Inferior parietal cortex (tissue), 1 donor: ENCODE measurements at regions not wholly inside any gene's neighbourhood (a gene's known extent, or its start where the extent isn't known, plus 50 kb on each side); places are given as distances from the start of the nearest gene placed in this dataset.

Source experiments
- DNase-seq: peaks from one replicate; pipeline ENCODE4 v3.0.0-alpha.2; 2016; ENCODE audit errors: extremely low spot score

DNA sequence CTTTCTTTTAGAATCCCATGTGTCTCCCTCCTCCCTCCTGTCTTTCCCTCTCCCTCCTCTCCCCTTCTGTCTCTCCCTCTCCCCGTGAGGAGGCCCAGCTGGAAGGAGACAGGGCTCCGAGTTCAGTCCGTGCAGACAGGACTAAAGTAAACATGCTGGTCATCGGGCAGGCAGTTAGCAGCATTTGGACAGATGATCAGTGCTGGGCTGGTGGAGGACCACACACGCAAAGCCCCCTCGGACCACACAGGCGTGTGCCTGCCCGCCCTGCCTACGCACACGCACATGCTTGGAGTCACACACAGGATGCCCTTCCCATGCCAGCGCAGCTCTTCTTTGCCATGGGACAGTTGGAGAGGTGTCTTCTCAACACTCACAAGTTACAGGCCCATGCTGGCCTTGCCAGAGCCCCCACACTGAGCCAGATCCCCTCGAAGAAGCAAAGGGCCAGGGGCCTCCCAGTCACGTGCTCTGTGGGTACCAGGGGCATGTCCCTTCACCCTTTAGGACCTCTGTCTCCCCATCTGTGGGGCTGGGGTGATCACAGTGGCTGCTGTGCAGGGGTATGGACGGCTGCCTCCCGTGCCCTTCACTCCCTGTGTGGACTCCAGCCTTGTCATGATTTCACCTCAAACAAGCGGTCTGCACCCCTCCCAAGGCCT lies 215.7 kb upstream of the FOXF1 start:
- no peak for DNase-seq

- DNase-seq = no peak
These were observed 214.1 kb upstream of the FOXF1 start for GRCh38 chr16:86296256-86296655.

- no peak for DNase-seq
These were observed 212.9 kb upstream of the FOXF1 start for GRCh38 chr16:86297391-86297790.

GRCh38 chr16:86297866-86298757 lies 212.2 kb upstream of the FOXF1 start:
- no peak for DNase-seq

DNA sequence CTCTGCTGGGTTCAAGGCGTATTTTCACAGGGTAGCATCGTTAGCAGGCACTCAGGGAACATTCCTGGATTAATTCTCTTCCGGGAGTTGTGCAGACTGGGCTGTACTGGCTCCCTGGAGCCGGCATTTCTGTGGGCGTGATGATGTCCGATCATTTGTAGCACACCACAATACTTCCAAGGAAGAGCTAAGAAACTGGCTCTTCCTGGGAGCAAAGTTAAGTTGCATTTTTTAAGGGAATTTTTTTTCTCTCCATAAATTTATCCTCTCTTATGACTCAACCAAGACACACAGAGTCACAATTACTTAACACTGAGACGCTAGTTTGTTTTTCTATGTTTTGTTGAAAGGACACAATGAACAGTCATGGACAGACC lies 211.6 kb upstream of the FOXF1 start:
- no peak for DNase-seq

DNA sequence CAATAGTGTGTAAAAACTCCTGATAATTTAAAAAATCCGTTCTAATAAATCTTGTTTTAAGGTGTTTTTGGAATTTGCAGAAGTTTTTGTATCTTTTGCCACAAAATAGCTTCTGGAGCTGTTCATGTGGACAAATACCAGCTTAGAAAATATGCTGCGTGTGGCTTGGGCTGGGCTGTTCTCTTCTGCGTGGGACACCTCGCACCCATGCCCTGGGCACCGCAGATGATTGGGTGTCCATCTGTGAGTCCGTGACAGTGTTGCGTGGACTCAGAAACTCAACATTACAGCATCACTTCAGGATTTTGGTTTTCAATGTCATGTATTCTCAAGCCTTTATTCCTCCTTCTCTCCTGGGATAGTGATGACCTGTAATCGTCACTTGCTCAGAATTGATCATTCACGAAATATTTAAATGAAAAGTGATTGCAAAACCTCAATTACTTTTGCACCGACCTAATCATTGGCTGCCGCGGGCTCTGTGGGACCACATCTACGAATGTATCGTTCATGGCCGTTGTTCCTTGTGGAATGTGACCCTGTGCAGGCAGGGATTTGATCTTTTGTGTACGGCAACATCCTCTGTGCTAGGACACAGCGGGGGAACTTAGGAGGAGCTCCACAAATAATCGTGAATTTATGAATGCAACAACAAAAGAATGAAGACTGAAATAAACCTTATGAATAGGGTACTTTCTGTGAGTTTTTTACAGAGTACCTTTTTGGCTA lies 210.3 kb upstream of the FOXF1 start:
- DNase-seq = no peak

DNA sequence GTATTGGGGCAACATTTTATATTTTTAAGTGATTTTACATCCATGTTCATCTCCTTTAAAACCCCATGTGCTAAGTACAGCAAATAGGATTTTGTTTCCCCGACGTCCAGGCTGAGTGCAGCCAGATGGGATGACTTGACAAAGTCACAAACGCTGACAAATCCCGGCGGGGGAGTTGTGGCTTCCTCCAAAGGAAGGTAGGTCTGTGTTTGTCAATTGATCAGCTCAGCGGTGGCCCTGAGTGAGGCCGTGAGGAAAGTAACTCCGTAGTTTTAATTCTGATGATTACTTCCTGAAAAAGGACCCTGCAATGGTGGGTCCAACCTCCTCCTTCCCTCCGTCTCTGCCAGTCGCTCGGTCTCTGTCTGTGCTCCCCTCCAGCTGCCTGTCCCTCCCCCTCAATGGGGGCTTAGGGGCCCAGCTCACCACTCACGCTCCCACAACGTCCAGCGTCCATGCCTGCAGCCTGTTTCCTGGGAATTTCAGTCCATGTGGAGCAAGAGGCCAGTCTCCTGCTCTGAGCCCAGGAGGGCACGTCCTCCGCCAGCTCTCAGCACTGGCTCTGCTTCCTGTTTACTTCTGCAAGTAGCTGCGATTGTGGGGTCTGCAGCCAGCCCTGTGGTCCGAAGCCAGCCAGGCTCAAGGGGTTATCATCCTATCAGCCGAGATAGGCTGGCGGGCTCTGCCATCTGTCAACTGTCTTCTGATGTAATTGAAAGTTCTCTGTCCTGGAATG lies 209.4 kb upstream of the FOXF1 start:
- no peak for DNase-seq

- DNase-seq = no peak
These were observed 207.8 kb upstream of the FOXF1 start for GRCh38 chr16:86302421-86303109.

DNA sequence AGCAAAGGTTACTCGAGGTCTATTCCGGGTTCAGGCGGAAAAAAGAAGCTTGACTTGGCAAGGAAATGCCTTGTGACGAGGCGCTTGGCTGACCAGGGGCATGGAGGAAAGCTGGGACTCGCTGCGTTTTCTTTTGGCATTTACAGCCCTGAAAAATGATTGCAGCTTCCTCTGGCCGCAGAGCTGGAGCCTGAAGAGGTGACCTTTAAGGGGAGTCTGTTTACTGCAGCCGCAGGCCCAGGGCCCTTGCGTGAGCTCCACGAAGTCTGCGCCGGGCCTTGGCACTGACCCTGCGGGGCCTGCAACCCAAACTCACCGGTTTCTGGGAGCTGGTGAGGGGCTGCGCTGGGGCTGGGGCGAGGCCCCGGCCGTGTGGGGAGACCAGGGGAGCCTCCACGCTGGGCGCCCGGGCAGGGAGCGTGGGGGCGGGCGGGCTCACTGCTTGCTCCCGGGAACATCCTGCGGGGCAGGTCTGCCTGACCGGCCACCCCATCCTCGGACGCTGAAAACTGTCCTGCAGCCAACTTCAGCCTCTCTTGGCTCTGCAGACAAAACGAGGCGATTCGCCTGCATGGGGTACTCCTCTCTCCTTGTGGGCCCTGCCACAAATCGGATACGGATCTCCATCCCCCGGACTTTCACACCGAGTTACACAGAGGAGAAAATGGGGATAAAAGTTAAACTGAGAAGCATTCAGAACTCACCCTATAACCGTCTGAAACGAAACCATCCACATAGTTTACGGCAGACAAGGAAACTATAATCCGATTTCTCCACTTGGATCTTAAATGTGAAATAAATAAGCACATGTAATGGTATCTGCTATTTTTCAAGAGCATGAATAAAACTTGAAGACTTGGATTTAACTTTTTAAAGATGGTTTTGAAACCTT lies 206.3 kb upstream of the FOXF1 start:
- no peak for DNase-seq

GRCh38 chr16:86304868-86305267 lies 205.5 kb upstream of the FOXF1 start:
- no peak for DNase-seq

GRCh38 chr16:86305440-86305839 lies 204.9 kb upstream of the FOXF1 start:
- no peak for DNase-seq

DNA sequence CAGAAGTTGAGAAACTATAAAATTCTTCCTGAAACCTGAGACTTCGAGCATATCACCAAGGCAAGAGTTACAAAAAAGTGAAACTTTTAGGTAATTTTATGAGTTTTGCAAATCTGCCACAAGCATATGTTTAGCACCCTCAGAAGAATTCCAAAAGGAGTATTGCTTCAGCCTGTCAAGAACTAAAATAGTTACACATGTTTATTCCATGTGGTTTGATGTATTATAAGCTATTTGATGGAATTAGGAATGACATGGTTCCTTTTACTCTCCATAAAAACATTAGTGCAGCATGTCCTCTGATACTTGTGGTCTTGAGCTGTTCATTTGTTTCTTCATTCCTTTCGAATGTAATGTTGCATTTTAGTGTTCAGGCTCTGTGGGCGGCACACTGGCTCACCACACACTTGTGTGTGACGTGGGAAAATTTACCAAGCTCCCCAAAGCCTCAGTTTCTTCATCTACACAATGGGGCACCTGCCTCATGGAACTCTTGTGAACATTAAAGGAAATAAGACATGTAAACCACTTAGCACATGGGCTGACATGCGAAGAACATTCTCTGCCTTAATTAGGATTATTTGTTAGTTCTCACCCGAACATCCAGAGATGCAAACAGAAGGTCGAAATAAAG lies 204.2 kb upstream of the FOXF1 start:
- DNase-seq = no peak

- DNase-seq = no peak
These were observed 203.4 kb upstream of the FOXF1 start for GRCh38 chr16:86306811-86307513.

DNA sequence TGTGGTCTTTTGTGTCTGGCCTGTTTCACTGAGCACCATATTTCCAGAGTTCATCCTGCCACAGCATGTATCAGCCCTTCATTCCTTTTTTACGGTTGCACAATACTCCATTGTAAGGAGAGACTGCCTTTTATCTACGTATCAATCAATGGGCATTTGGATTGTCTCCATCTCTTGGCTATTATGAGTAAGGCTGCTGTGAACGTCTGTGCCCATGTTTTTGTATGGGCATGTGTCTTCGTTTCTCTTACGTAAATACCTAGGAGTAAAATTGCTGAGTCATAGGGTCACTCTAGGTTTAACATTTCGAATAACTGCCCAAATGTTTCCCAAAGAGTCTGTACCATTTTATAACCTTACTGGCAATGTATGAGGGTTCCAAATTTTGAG lies 202.8 kb upstream of the FOXF1 start:
- DNase-seq = no peak

DNA sequence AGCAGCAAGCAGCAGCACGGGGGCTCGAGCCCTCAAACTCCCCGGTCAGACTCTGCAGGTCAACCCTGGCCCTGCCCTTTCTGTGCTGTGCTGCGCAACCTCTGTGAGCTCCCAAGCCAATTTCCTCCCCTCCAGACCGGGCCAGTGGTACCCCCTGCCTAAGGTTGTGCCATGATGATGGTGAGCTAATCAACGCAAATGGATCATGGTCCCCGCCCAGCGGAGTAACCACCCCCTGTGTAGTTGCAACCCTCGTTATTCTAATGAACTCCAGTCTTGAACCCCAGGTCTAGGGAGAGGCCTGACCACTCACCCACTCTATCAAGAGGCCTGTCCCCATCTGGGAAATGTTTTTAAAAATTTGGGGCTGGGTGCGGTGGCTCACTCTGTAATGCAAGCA lies 201.8 kb upstream of the FOXF1 start:
- no peak for DNase-seq

- DNase-seq = no peak
These were observed 196.7 kb upstream of the FOXF1 start for GRCh38 chr16:86313631-86314030.

DNA sequence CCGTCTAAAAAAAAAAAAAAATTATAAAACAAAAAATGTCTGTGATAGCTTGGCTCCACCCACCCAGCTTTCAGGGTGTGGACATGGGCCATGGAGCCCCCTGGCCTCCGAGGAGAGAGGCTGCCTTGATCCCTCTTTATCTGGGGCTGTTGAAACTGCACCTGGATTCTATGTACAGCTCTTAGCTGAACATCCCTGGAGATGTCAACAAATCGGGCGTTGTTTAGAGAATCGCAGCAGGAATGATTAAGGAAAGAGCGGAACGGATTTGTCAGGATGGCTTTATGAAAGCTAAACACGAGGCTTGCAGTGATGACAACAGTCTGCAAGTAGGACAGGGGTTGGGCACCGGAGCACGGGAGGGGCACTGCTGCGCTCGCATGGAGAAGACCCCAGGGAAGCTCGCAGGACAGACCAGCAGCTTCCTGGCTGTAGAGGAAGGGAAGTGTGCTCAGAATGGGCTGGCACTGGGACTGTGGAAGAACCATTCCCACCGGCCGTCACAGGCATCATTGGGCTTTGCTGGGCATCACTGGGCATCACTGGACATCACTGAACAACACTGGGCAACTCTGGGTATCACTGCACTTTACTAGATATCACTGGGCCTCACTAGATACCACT lies 195.8 kb upstream of the FOXF1 start:
- DNase-seq = no peak

DNA sequence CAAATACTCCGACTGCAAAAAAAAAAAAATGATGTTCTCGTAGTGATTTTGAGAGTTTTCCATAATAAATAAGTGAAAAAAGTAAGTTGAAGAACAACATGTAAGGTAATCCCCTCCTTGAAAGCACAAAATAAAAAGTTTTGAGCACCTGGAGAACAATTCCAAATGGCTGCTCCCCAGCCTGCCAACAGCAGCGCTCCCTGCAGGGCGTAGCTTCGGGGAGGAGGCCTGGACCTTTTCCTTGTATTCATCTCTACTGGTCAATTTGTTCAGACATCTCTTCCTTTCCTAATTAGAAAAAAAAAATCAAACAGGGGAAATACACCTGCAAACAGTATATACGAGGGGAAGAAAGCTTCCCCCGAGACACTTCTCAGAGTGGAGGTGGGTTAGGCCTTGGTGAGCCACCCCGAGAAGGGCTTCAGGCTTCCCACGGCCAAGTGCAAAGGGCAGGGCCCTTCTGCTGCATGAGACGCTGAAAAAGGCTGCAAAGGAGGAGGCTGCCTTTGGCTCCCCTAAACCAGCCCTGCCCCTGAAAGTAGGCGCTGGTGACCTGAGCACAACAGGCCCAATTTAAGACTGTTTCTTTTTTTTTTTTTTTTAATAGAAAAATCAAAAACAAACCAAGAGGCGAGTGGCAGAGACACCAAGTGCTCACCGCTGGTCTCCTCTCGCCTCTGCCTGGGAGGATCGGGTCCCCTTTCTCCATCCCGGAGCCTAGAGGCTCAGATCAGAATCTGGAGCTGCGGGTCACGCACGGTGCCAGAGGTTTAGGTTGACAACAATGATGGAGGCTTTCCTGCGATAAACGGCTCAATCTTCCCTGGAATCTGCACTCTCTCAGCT lies 193.1 kb upstream of the FOXF1 start:
- no peak for DNase-seq
